Smooth muscle cell (in vitro differentiated cells): ENCODE measurements at regions not wholly inside any gene's neighbourhood (a gene's known extent, or its start where the extent isn't known, plus 50 kb on each side); places are given as distances from the start of the nearest gene placed in this dataset.

Source experiments
- DNase-seq: peaks from one replicate; lab custom pipeline; 2025; ENCODE audit not compliant: unreplicated experiment; lab: John Stamatoyannopoulos, UW
- H2AFZ ChIP-seq: fragments of 200-600 bp; sonication (generic); 2 replicates; pipeline ENCODE4 v1.6.0; 2016; ENCODE audit warnings: antibody characterized with exemption, low read depth, mild to moderate bottlenecking
- H3F3A ChIP-seq: fragments of 200-600 bp; sonication (generic); 2 replicates; pipeline ENCODE4 v1.6.0; 2017; ENCODE audit warnings: antibody characterized with exemption, low read depth
- H3K27ac ChIP-seq: fragments of 200-600 bp; sonication (generic); 2 replicates; pipeline ENCODE4 v1.5.1; 2016; ENCODE audit warnings: low read depth, mild to moderate bottlenecking
- H3K27me3 ChIP-seq: fragments of 200-600 bp; sonication (generic); 2 replicates; pipeline ENCODE4 v1.6.1; 2016; ENCODE audit warnings: low read depth, mild to moderate bottlenecking
- H3K36me3 ChIP-seq: fragments of 200-600 bp; sonication (generic); 2 replicates; pipeline ENCODE4 v1.5.1; 2016; ENCODE audit warnings: low read depth
- H3K4me1 ChIP-seq: fragments of 200-600 bp; sonication (generic); 2 replicates; pipeline ENCODE4 v1.5.1; 2016; ENCODE audit warnings: low read depth
- H3K4me2 ChIP-seq: fragments of 200-600 bp; sonication (generic); 2 replicates; pipeline ENCODE4 v1.6.0; 2016; ENCODE audit warnings: mild to moderate bottlenecking
- H3K4me3 ChIP-seq: fragments of 200-600 bp; sonication (generic); 2 replicates; pipeline ENCODE4 v1.5.1; 2016; ENCODE audit warnings: mild to moderate bottlenecking
- H3K79me2 ChIP-seq: fragments of 200-600 bp; sonication (generic); 2 replicates; pipeline ENCODE4 v1.6.0; 2016; ENCODE audit warnings: low read depth, mild to moderate bottlenecking
- H3K9ac ChIP-seq: fragments of 200-600 bp; sonication (generic); 2 replicates; pipeline ENCODE4 v1.6.0; 2016; ENCODE audit warnings: low read depth
- H3K9me3 ChIP-seq: fragments of 200-600 bp; sonication (generic); replicated peaks from 2 replicates; pipeline ENCODE4 v1.5.1; 2016; ENCODE audit warnings: low read depth
- H4K20me1 ChIP-seq: fragments of 200-600 bp; sonication (generic); 2 replicates; pipeline ENCODE4 v1.6.0; 2016; ENCODE audit warnings: low read depth
- WGBS: methylation state at CpG from one replicate; pipeline ENCODE4 v1.1.7; 2016; ENCODE audit warnings: low lambda C conversion rate; 5-methylcytosine and 5-hydroxymethylcytosine counted together
- TF ChIP-seq, protein P1 (sequence below): fragments of 200-600 bp; sonication (generic); IDR thresholded peaks from 2 replicates; pipeline ENCODE4 v1.5.1; 2017; ENCODE audit warnings: borderline replicate concordance, mild to moderate bottlenecking, antibody characterized with exemption; ENCODE audit not compliant: insufficient read depth, poor library complexity, severe bottlenecking

GRCh38 chr1:213724640-213725536 is 262.9 kb upstream of the PROX1 start:
- WGBS, result 45% methylated on average over 14 of the region's 14 CpGs

GRCh38 chr1:213727853-213728592 is 259.8 kb upstream of the PROX1 start:
- Histone ChIP-seq H4K20me1 (no peaks in the 10 kb centered on the region), H3K79me2 (no peaks in the 10 kb centered on the region), H3K4me2 (no peak overlapping the region), H3K4me3 (no peak overlapping the region), H3K36me3 (no peaks in the 10 kb centered on the region), H3K27ac (no peak overlapping the region), H3K4me1 (no peaks in the 10 kb centered on the region), H3K9me3 (no peaks in the 10 kb centered on the region), H3K27me3 (no peaks in the 10 kb centered on the region), H3F3A (no peaks in the 10 kb centered on the region), H3K9ac (no peak overlapping the region), H2AFZ (no peak overlapping the region)
- no peak for DNase-seq
- WGBS, result 91% methylated on average over 20 of the region's 20 CpGs
- TF ChIP-seq, protein P1, sequence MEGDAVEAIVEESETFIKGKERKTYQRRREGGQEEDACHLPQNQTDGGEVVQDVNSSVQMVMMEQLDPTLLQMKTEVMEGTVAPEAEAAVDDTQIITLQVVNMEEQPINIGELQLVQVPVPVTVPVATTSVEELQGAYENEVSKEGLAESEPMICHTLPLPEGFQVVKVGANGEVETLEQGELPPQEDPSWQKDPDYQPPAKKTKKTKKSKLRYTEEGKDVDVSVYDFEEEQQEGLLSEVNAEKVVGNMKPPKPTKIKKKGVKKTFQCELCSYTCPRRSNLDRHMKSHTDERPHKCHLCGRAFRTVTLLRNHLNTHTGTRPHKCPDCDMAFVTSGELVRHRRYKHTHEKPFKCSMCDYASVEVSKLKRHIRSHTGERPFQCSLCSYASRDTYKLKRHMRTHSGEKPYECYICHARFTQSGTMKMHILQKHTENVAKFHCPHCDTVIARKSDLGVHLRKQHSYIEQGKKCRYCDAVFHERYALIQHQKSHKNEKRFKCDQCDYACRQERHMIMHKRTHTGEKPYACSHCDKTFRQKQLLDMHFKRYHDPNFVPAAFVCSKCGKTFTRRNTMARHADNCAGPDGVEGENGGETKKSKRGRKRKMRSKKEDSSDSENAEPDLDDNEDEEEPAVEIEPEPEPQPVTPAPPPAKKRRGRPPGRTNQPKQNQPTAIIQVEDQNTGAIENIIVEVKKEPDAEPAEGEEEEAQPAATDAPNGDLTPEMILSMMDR, result no peak

More at GRCh38 chr1:213724640-213725536, 262.9 kb upstream of the PROX1 start:
- Histone ChIP-seq H3K9ac (no peak overlapping the region), H3K4me2 (peak overlapping the region; percentile 70), H3K9me3 (no peaks in the 10 kb centered on the region), H3K79me2 (no peaks in the 10 kb centered on the region), H3K4me3 (no peak overlapping the region), H4K20me1 (no peaks in the 10 kb centered on the region), H2AFZ (peak overlapping the region; percentile 79), H3K27ac (peak overlapping the region; percentile 7), H3K27me3 (no peaks in the 10 kb centered on the region), H3K36me3 (no peaks in the 10 kb centered on the region), H3K4me1 (no peaks in the 10 kb centered on the region), H3F3A (no peaks in the 10 kb centered on the region)
- no peak for DNase-seq
- TF ChIP-seq, protein P1, result no peak

GRCh38 chr1:213728593-213729536 is 258.9 kb upstream of the PROX1 start:
- TF ChIP-seq, protein P1, result no peak
- H4K20me1 ChIP-seq, result no peaks in the 10 kb centered on the region
- no peak overlapping the region for H3K27ac ChIP-seq
- no peaks in the 10 kb centered on the region for H3F3A ChIP-seq
- H3K9ac ChIP-seq, result no peak overlapping the region
- H3K36me3 ChIP-seq, result no peaks in the 10 kb centered on the region
- no peaks in the 10 kb centered on the region for H3K27me3 ChIP-seq
- DNase-seq, result no peak
- H3K4me3 ChIP-seq, result no peak overlapping the region
- no peak overlapping the region for H2AFZ ChIP-seq
- no peaks in the 10 kb centered on the region for H3K79me2 ChIP-seq
- WGBS, result 92% methylated on average over 15 of the region's 15 CpGs
- H3K9me3 ChIP-seq, result no peaks in the 10 kb centered on the region
- no peak overlapping the region for H3K4me2 ChIP-seq
- H3K4me1 ChIP-seq, result no peaks in the 10 kb centered on the region
